C4-2B (cell line): ENCODE measurements at regions not wholly inside any gene's neighbourhood (a gene's known extent, or its start where the extent isn't known, plus 50 kb on each side); places are given as distances from the start of the nearest gene placed in this dataset.
"Not testable (repeated sequence)": the region's sequence is repeated elsewhere in the genome, so short reads cannot be mapped to it uniquely, and the experiment has no call there.

Experiments
- CTCF ChIP-seq: fragments of 450-650 bp; conservative IDR thresholded peaks from 2 replicates; pipeline ENCODE4 v1.5.1; 2017; ENCODE audit warnings: mild to moderate bottlenecking
- ZFX ChIP-seq: fragments of 450-650 bp; IDR thresholded peaks from 2 replicates; pipeline ENCODE4 v1.6.1; 2017

GRCh38 chr7:115597220-115597619 is 433.3 kb downstream of the TFEC start:
- not testable (repeated sequence) for TF ChIP-seq ZFX, CTCF
